ENCODE measurements at regions not wholly inside any gene's neighbourhood (a gene's known extent, or its start where the extent isn't known, plus 50 kb on each side); places are given as distances from the start of the nearest gene placed in this dataset.

DNA sequence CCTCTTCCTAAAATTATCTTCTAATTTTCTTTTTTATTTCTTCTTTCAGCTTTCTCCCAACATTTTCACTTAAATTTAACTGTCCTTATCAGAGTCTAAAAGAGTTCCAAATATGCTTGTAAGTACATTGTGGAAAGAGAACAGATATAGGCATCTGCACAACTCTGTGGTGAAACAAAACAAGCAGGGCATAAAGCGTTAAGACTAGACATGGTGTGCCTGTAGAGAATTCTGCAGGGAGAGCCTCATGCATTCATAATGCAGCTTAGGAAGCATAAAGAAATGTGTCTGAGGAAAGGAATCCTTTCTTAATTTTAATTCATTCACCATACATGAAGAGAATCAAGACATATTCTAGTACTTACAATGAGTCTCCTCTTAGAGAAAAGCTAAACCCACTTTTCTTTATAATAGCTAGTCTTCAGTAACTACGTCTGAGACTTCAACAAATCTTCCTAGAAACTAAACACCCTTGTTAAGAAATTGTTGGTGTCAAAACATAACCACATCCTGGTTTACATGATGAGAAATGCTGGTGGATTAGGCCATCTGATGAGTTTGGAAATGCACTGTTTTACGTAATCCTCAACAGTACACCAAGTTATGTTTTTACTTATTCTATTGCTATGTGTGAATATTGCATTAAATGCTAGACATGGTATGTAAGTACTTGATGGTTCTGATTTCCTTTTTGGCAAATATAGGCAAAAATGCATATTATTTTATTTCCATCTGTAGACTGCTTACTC is 307.8 kb upstream of the GIMD1 start:
- Histone ChIP-seq H3K36me3 (no peaks in the 10 kb centered on the region), H3K4me3 (no peak overlapping the region), H3K9me3 (no peaks in the 10 kb centered on the region), H3K27ac (no peak overlapping the region), H3K27me3 (no peaks in the 10 kb centered on the region), H3K4me1 (no peaks in the 10 kb centered on the region)
- TF ChIP-seq POLR2AphosphoS5 (IDR thresholded peaks at IDR 0.05): no peak
- no peak for DNase-seq (ENCODE audit: low spot score in 2 of 2)
- 78% methylated on average over 3 of the region's 3 CpGs for WGBS

DNA sequence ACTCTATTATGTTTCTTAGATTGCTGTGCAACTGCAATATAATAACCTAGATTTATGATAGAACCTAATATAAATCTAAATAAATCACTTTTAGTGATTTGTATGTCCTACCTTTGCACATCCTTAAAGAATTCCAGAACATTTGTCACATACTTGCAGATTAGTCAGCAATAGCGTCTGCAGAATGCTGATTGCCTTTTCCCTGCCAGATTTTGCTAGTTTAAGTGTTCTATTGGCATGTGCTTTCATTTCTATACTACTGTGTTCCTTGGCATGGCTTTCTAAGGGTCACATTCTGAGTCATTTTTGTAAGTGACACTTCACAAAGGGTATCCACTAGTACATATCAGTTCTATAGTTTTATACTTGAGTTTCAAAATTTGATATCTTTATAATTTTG is 303.1 kb upstream of the GIMD1 start:
- Histone ChIP-seq H3K27ac (no peak overlapping the region), H3K4me1 (no peaks in the 10 kb centered on the region), H3K27me3 (no peaks in the 10 kb centered on the region), H3K9me3 (no peaks in the 10 kb centered on the region), H3K36me3 (no peaks in the 10 kb centered on the region), H3K4me3 (no peak overlapping the region)
- DNase-seq (ENCODE audit: low spot score in 2 of 2): no peak
- WGBS: 52% methylated on average over 1 of the region's 1 CpG
- no peak for TF ChIP-seq CTCF (IDR thresholded peaks at IDR 0.05)
- no peak for TF ChIP-seq POLR2AphosphoS5 (IDR thresholded peaks at IDR 0.05)
- no peak for TF ChIP-seq POLR2A (IDR thresholded peaks at IDR 0.05)
- no peak for TF ChIP-seq EP300 (IDR thresholded peaks at IDR 0.05)

GRCh38 chr4:106670976-106671375 is 302.4 kb upstream of the GIMD1 start:
- DNase-seq (ENCODE audit: low spot score in 2 of 2): no peak
- Histone ChIP-seq H3K4me3 (no peak overlapping the region), H3K27ac (no peak overlapping the region), H3K4me1 (no peaks in the 10 kb centered on the region), H3K36me3 (no peaks in the 10 kb centered on the region), H3K9me3 (no peaks in the 10 kb centered on the region), H3K27me3 (no peaks in the 10 kb centered on the region)
- TF ChIP-seq POLR2A (IDR thresholded peaks at IDR 0.05): no peak
- 92% methylated on average over 2 of the region's 2 CpGs for WGBS

GRCh38 chr4:106659371-106659770 is 290.8 kb upstream of the GIMD1 start:
- Histone ChIP-seq H3K4me1 (no peaks in the 10 kb centered on the region), H3K4me3 (no peak overlapping the region), H3K27me3 (no peaks in the 10 kb centered on the region), H3K27ac (no peak overlapping the region), H3K9me3 (no peaks in the 10 kb centered on the region), H3K36me3 (no peaks in the 10 kb centered on the region)
- 69% methylated on average over 1 of the region's 1 CpG for WGBS
- DNase-seq (ENCODE audit: low spot score in 2 of 2): no peak
- TF ChIP-seq EP300 (IDR thresholded peaks at IDR 0.05) (no peak), CTCF (IDR thresholded peaks at IDR 0.05) (no peak), POLR2AphosphoS5 (IDR thresholded peaks at IDR 0.05) (no peak), POLR2A (IDR thresholded peaks at IDR 0.05) (no peak)

DNA sequence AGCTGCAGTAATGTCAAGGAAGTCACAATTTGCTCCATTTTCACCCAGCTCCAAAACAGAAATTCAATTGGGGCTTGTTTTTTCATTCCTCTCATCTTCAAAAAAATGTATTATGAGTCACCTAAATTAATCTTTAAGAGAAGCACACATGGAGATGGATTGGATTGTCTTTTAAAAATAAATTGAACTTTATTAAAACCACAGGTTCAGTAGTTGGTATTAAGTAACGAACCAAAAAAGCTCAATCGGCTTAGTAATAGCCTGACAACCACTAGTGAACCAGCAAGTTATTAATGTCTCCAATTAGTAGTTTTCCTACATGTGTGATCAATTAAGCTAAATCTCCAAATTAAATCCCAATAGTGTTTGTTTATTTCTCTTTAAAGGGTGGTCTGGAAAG is 283.5 kb upstream of the GIMD1 start:
- Histone ChIP-seq H3K36me3 (no peaks in the 10 kb centered on the region), H3K27me3 (no peaks in the 10 kb centered on the region), H3K4me3 (no peak overlapping the region), H3K4me1 (no peaks in the 10 kb centered on the region), H3K9me3 (no peaks in the 10 kb centered on the region), H3K27ac (no peak overlapping the region)
- 79% methylated on average over 2 of the region's 2 CpGs for WGBS
- TF ChIP-seq CTCF (IDR thresholded peaks at IDR 0.05) (no peak), POLR2AphosphoS5 (IDR thresholded peaks at IDR 0.05) (no peak), POLR2A (IDR thresholded peaks at IDR 0.05) (no peak), EP300 (IDR thresholded peaks at IDR 0.05) (no peak)
- no peak for DNase-seq (ENCODE audit: low spot score in 2 of 2)

DNA sequence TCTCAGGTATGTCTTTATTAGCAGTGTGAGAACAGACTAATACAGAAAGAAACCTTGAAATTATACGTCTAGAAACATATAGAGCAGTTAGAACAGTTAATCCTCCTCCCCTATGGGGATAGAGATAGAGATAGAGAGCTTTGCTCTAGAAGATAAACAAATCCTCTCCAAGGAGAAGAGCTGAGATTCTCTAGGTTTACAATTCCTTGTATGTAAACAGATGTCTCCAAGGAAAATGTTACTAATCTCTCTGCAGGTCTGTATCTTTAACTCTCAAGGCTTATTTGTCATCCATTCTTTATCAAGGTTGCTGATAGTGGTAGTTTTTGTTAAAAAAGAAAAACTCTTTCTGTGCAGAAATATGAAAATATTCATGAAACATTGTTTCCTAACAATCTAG is 282.1 kb upstream of the GIMD1 start:
- DNase-seq (ENCODE audit: low spot score in 2 of 2): no peak
- Histone ChIP-seq H3K27me3 (no peaks in the 10 kb centered on the region), H3K9me3 (no peaks in the 10 kb centered on the region), H3K4me1 (no peaks in the 10 kb centered on the region), H3K27ac (no peak overlapping the region), H3K4me3 (no peak overlapping the region), H3K36me3 (no peaks in the 10 kb centered on the region)
- WGBS: 58% methylated on average over 1 of the region's 1 CpG
- TF ChIP-seq EP300 (IDR thresholded peaks at IDR 0.05): no peak
- TF ChIP-seq CTCF (IDR thresholded peaks at IDR 0.05): no peak
- no peak for TF ChIP-seq POLR2AphosphoS5 (IDR thresholded peaks at IDR 0.05)
- TF ChIP-seq POLR2A (IDR thresholded peaks at IDR 0.05): no peak

All from suprapubic skin (tissue), 4 donors.